Right atrium auricular region (tissue), 2 donors: ENCODE measurements at regions not wholly inside any gene's neighbourhood (a gene's known extent, or its start where the extent isn't known, plus 50 kb on each side); places are given as distances from the start of the nearest gene placed in this dataset.

Source experiments
- DNase-seq: peaks from one replicate; pipeline ENCODE4 v3.0.0-alpha.2; 2019; ENCODE audit warnings: low spot score
- H3K27ac ChIP-seq, 2 donors: fragments of 200-600 bp; sonication (generic); 1 replicate in 1 of 2; 2 replicates in 1 of 2; pipeline ENCODE4 v1.5.1; 2016 to 2019
- H3K27me3 ChIP-seq, 2 donors: fragments of 200-600 bp; sonication (generic); one replicate each; pipeline versions ENCODE4 v1.5.1 to v1.6.0; 2017 to 2019
- H3K36me3 ChIP-seq: fragments of 200-600 bp; sonication (generic); one replicate; pipeline ENCODE4 v1.5.1; 2016
- H3K4me1 ChIP-seq, 2 donors: fragments of 200-600 bp; sonication (generic); one replicate each; pipeline versions ENCODE4 v1.5.1 to v1.6.0; 2017 to 2019
- H3K4me3 ChIP-seq, 2 donors: fragments of 200-600 bp; sonication (generic); 1 replicate in 1 of 2; 2 replicates in 1 of 2; pipeline ENCODE4 v1.5.1; 2017 to 2019; ENCODE audit warnings: mild to moderate bottlenecking in 1 of 2, moderate library complexity in 1 of 2
- H3K9me3 ChIP-seq, 2 donors: fragments of 200-600 bp; sonication (generic); one replicate each; pipeline ENCODE4 v1.5.1; 2019
- TF ChIP-seq, protein P1 (sequence below), 2 donors: fragments of 200-600 bp; sonication (generic); IDR thresholded peaks; one replicate each; pipeline ENCODE4 v1.5.1; 2019; ENCODE audit warnings: antibody characterized with exemption in 2 of 2

DNA sequence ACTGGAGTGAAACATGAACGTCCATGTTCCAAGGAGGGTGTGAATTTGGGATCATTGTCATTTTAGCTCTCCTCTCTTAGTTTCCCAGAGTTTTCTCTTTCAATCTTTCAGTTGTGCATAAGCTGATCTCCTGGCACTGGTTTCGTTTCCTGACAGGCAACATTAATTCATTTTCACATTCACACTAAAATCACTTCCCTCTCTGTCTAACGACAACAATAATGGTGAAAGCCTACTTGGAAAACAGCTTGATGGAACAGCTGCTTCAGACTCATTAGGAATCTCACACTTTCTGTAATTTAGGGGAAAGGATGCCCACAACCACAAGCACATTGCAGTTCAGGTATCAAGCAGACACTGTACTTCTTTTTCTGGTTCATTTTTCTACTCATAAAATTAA is 188.6 kb downstream of the TRIM36 start:
- Histone ChIP-seq H3K4me1 (no peaks in the 10 kb centered on the region), H3K4me3 (no peak overlapping the region), H3K9me3 (no peaks in the 10 kb centered on the region), H3K27ac (no peak overlapping the region), H3K36me3 (no peaks in the 10 kb centered on the region), H3K27me3 (no peaks in the 10 kb centered on the region)
- TF ChIP-seq, protein P1, sequence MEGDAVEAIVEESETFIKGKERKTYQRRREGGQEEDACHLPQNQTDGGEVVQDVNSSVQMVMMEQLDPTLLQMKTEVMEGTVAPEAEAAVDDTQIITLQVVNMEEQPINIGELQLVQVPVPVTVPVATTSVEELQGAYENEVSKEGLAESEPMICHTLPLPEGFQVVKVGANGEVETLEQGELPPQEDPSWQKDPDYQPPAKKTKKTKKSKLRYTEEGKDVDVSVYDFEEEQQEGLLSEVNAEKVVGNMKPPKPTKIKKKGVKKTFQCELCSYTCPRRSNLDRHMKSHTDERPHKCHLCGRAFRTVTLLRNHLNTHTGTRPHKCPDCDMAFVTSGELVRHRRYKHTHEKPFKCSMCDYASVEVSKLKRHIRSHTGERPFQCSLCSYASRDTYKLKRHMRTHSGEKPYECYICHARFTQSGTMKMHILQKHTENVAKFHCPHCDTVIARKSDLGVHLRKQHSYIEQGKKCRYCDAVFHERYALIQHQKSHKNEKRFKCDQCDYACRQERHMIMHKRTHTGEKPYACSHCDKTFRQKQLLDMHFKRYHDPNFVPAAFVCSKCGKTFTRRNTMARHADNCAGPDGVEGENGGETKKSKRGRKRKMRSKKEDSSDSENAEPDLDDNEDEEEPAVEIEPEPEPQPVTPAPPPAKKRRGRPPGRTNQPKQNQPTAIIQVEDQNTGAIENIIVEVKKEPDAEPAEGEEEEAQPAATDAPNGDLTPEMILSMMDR (IDR thresholded peaks at IDR 0.05): no peak
- no peak for DNase-seq

DNA sequence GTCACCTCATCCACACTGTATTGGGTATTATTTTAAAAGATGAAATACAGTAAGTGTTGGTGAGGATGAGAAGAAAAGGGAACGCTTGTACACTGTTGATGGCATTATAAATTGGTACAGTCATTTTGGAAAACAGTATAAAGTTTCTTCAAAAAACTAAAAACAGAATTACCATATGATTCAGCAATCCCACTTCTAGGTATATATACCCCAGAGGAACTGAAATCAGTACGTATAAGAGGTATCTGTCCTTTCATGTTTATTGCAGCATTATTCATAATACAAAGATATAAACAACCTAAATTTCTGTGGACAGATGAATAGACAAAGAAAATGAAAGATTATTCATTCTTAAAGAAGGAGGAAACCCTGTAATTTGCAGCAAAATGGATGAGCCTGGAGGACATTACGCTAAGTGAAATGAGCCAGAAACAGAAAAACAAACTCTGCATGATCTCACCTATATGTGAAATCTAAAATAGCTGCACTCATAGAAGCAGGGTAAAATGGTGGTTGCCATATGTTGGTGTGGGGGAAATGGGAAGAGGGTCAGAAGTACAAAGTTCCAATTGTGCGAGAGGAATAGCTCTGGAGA is 191.6 kb downstream of the TRIM36 start:
- H3K36me3 ChIP-seq: no peaks in the 10 kb centered on the region
- H3K4me3 ChIP-seq: no peak overlapping the region
- no peaks in the 10 kb centered on the region for H3K27me3 ChIP-seq
- TF ChIP-seq, protein P1 (IDR thresholded peaks at IDR 0.05): no peak
- H3K4me1 ChIP-seq: no peaks in the 10 kb centered on the region
- no peak for DNase-seq
- no peak overlapping the region for H3K27ac ChIP-seq
- H3K9me3 ChIP-seq: no peaks in the 10 kb centered on the region

DNA sequence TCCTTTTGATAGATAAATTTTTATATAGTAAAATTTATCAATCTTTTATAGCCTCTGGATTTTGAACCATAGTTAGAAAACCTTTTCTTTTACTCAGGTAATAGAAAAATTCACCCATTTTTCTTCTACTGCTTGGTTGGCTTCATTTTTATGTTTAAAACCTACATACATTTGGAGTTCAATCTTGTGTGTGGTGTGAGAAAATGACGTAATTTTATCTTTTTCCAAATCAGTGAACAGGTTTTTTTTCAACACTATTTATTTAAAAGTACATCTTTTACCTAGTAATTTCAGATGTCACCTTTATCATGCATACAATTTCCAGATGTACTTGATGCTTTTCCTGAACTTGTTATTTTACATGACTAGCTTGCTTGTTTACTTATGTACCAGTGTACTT is 200.2 kb downstream of the TRIM36 start:
- H3K36me3 ChIP-seq: no peaks in the 10 kb centered on the region
- no peak overlapping the region for H3K4me3 ChIP-seq
- TF ChIP-seq, protein P1 (IDR thresholded peaks at IDR 0.05): no peak
- peaks cover 0 to 7% of the 10 kb centered on the region in 2 donors for H3K9me3 ChIP-seq
- no peak overlapping the region for H3K27ac ChIP-seq
- DNase-seq: no peak
- H3K27me3 ChIP-seq: no peaks in the 10 kb centered on the region
- H3K4me1 ChIP-seq: no peaks in the 10 kb centered on the region

DNA sequence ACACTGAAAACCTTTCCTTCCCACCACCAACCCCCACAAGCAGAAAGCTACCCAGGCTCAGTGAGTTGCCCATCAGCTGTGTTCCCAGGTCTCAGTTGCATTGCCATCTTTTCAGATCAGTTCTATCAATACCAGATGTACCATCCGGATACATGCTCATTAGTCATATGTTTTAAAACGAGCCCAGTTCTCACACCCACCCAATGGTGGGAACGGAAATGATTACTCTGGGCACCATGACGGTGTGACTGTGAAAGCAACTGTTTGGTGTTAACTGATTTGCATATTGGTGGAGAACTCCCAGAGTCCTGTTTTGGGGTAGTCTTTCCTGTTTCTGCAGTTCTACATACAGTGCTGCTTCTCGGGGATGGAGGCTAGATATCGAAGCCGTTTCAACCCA is 212.3 kb downstream of the TRIM36 start:
- no peaks in the 10 kb centered on the region for H3K4me1 ChIP-seq
- TF ChIP-seq, protein P1 (IDR thresholded peaks at IDR 0.05): no peak
- H3K36me3 ChIP-seq: no peaks in the 10 kb centered on the region
- no peaks in the 10 kb centered on the region for H3K27me3 ChIP-seq
- DNase-seq: no peak
- no peak overlapping the region for H3K27ac ChIP-seq
- no peaks in the 10 kb centered on the region for H3K9me3 ChIP-seq
- H3K4me3 ChIP-seq: no peak overlapping the region

DNA sequence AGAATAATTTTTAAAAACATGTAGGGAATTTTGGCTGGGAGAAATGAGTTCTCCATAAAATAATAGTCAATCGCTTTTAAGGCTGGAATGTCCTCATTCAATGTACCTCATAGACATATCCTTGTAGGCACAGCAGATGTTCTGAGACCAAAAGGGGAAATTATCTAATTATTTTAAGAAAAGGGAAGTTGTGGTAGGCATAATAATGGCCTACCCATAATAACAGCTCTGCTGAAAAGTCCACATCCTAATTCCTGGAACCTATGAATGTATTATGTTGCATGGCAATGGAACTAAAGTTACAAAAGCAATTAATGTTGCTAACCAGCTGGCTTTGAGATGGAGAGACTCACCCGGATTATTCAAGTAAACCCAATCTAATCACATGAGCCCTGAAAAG is 216.1 kb downstream of the TRIM36 start:
- TF ChIP-seq, protein P1 (IDR thresholded peaks at IDR 0.05): no peak
- no peak for DNase-seq
- no peak overlapping the region for H3K27ac ChIP-seq
- no peaks in the 10 kb centered on the region for H3K9me3 ChIP-seq
- H3K4me3 ChIP-seq: no peak overlapping the region
- H3K4me1 ChIP-seq: peaks cover 0 to 7% of the 10 kb centered on the region in 2 donors
- H3K27me3 ChIP-seq: no peaks in the 10 kb centered on the region
- no peaks in the 10 kb centered on the region for H3K36me3 ChIP-seq

DNA sequence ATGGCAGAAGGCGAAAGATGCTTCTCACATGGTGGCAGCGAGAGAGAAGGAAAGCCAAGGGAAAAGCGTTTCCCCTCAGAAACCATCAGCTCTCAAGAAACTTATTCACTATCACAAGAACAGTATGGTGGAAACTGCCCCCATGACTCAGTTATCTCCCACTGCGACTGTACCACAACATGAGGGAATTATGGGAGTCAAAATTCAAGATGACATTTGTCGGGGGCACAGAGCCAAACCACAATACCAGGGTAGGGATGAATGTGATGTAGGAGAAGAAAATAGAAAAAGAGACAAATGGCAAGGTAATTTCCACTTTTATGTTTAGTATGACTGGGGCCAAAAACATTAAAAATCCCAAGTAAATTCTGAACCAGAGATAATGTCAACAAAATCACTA is 216.8 kb downstream of the TRIM36 start:
- TF ChIP-seq, protein P1 (IDR thresholded peaks at IDR 0.05): no peak
- Histone ChIP-seq H3K4me3 (no peak overlapping the region), H3K4me1 (peaks cover 0 to 13% of the 10 kb centered on the region in 2 donors), H3K27me3 (no peaks in the 10 kb centered on the region), H3K9me3 (no peaks in the 10 kb centered on the region), H3K27ac (no peak overlapping the region), H3K36me3 (no peaks in the 10 kb centered on the region)
- DNase-seq: no peak
